Fibroblast of skin of left biceps (primary cell): ENCODE measurements at regions not wholly inside any gene's neighbourhood (a gene's known extent, or its start where the extent isn't known, plus 50 kb on each side); places are given as distances from the start of the nearest gene placed in this dataset.

Source experiments
- DNase-seq, 2 experiments: peaks; one replicate each; pipeline ENCODE4 v3.0.0-alpha.2; 2013; ENCODE audit warnings: low read depth in 2 of 2

GRCh38 chr1:47554082-47554481, 116.2 kb downstream of the FOXD2 start:
- DNase-seq, result no peak

GRCh38 chr1:47554901-47555300, 117.1 kb downstream of the FOXD2 start:
- DNase-seq, result no peak

GRCh38 chr1:47555306-47555705, 117.5 kb downstream of the FOXD2 start:
- DNase-seq, result no peak

GRCh38 chr1:47555841-47556560, 118.2 kb downstream of the FOXD2 start:
- no peak for DNase-seq

GRCh38 chr1:47557066-47557465, 119.2 kb downstream of the FOXD2 start:
- no peak for DNase-seq

- no peak for DNase-seq
Measured at GRCh38 chr1:47558601-47559593, 121.1 kb downstream of the FOXD2 start.

- DNase-seq, result no peak
Measured at GRCh38 chr1:47559944-47560695, 122.3 kb downstream of the FOXD2 start.

GRCh38 chr1:47561523-47562007, 123.7 kb downstream of the FOXD2 start:
- DNase-seq, result no peak

- no peak for DNase-seq
Measured at GRCh38 chr1:47562147-47562546, 124.3 kb downstream of the FOXD2 start.

GRCh38 chr1:47562799-47563198, 125.0 kb downstream of the FOXD2 start:
- DNase-seq, result no peak

GRCh38 chr1:47563201-47563600, 125.4 kb downstream of the FOXD2 start:
- no peak for DNase-seq

GRCh38 chr1:47564570-47564969, 126.7 kb downstream of the FOXD2 start:
- DNase-seq, result no peak

- DNase-seq, result no peak
Measured at GRCh38 chr1:47565092-47565491, 127.2 kb downstream of the FOXD2 start.

- no peak for DNase-seq
Measured at GRCh38 chr1:47565676-47566075, 127.8 kb downstream of the FOXD2 start.

- DNase-seq, result no peak
Measured at GRCh38 chr1:47568763-47569162, 130.9 kb downstream of the FOXD2 start.

GRCh38 chr1:47569261-47569660, 131.4 kb downstream of the FOXD2 start:
- no peak for DNase-seq

- peak; percentile 64 to 69 for DNase-seq
Measured at GRCh38 chr1:47569681-47570470, 132.0 kb downstream of the FOXD2 start.

GRCh38 chr1:47571161-47571560, 133.3 kb downstream of the FOXD2 start:
- no peak for DNase-seq

GRCh38 chr1:47571952-47572351, 134.1 kb downstream of the FOXD2 start:
- DNase-seq, result no peak

GRCh38 chr1:47572731-47573430, 135.0 kb downstream of the FOXD2 start:
- DNase-seq, result no peak
